ENCODE measurements at regions not wholly inside any gene's neighbourhood (a gene's known extent, or its start where the extent isn't known, plus 50 kb on each side); places are given as distances from the start of the nearest gene placed in this dataset.

DNA sequence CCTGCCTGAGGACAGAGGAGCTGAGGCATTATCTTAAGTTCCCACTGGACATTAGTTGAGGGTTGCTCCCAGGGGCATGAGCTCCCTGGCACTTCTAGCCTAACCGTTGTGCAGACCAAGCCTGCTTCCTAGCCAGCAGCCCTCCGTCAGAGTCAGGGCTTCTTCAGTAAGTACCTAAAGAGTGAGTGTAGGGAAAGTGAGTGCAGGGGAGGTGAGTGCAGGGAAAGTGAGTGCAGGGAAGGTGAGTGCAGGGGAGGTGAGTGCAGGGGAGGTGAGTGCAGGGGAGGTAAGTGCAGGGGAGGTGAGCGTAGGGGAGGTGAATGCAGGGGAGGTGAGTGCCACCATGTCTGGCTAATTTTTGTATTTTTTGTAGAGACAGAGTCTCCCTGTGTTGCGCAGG, 190.5 kb downstream of the ESRRB start:
- TF ChIP-seq, protein P1, sequence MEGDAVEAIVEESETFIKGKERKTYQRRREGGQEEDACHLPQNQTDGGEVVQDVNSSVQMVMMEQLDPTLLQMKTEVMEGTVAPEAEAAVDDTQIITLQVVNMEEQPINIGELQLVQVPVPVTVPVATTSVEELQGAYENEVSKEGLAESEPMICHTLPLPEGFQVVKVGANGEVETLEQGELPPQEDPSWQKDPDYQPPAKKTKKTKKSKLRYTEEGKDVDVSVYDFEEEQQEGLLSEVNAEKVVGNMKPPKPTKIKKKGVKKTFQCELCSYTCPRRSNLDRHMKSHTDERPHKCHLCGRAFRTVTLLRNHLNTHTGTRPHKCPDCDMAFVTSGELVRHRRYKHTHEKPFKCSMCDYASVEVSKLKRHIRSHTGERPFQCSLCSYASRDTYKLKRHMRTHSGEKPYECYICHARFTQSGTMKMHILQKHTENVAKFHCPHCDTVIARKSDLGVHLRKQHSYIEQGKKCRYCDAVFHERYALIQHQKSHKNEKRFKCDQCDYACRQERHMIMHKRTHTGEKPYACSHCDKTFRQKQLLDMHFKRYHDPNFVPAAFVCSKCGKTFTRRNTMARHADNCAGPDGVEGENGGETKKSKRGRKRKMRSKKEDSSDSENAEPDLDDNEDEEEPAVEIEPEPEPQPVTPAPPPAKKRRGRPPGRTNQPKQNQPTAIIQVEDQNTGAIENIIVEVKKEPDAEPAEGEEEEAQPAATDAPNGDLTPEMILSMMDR (conservative IDR thresholded peaks at IDR 0.05) = no peak
- TF ChIP-seq EZH2 (IDR thresholded peaks at IDR 0.05; ENCODE audit: low read depth) = no peak

Measured in PC-9 (cell line).